GM12878 (cell line): ENCODE measurements at regions not wholly inside any gene's neighbourhood (a gene's known extent, or its start where the extent isn't known, plus 50 kb on each side); places are given as distances from the start of the nearest gene placed in this dataset.

Source experiments
- JUNB ChIP-seq: IDR thresholded peaks from 2 replicates; pipeline ENCODE4 v1.6.1; 2016; ENCODE audit warnings: antibody characterized with exemption, mild to moderate bottlenecking
- POLR2AphosphoS5 ChIP-seq: IDR thresholded peaks from 2 replicates; pipeline ENCODE4 v1.6.1; 2011; ENCODE audit warnings: mild to moderate bottlenecking, low read length, inconsistent platforms

GRCh38 chr20:26354511-26354910, 657.9 kb upstream of the ZNF337 start:
- TF ChIP-seq JUNB (no peak), POLR2AphosphoS5 (no peak)
